ENCODE measurements at regions not wholly inside any gene's neighbourhood (a gene's known extent, or its start where the extent isn't known, plus 50 kb on each side); places are given as distances from the start of the nearest gene placed in this dataset.

DNA sequence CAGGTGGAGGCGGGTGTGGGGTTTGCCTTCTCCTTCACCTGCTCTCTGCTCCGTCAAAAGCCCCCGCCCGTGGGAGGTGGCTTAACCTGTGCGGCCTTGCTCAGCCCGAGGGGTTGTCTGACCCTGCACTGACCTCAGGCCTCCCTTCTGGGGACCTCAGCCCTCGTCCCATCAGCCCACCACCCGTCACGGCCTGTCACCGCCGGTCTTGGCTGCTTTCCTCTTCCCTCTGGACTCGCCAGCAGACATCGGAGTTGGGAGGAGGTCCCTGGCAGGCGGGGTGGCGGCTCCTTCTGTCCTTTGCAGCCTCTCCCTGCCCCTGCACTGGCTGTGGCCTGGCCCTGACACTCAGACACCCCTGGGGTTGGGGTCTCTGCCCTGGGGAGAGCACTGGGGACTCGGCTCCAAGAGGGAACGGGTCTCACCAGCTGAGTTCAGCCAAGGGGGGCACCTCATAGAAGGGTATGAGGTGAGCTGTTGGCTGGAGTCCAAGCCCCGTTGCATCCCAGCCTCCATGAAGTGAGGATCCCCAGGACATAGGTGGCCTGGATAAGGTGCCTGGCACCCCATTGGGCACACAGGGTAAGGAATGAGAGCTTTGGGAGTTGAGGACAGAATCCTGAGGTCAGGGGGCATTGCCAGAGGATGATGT is 999.6 kb downstream of the BRD1 start:
- TF ChIP-seq, protein P1, sequence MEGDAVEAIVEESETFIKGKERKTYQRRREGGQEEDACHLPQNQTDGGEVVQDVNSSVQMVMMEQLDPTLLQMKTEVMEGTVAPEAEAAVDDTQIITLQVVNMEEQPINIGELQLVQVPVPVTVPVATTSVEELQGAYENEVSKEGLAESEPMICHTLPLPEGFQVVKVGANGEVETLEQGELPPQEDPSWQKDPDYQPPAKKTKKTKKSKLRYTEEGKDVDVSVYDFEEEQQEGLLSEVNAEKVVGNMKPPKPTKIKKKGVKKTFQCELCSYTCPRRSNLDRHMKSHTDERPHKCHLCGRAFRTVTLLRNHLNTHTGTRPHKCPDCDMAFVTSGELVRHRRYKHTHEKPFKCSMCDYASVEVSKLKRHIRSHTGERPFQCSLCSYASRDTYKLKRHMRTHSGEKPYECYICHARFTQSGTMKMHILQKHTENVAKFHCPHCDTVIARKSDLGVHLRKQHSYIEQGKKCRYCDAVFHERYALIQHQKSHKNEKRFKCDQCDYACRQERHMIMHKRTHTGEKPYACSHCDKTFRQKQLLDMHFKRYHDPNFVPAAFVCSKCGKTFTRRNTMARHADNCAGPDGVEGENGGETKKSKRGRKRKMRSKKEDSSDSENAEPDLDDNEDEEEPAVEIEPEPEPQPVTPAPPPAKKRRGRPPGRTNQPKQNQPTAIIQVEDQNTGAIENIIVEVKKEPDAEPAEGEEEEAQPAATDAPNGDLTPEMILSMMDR (IDR thresholded peaks at IDR 0.05), result no peak
- Histone ChIP-seq H3K4me3 (no peak overlapping the region), H3K27me3 (no peaks in the 10 kb centered on the region), H3K4me1 (ENCODE audit: insufficient read depth) (no peaks in the 10 kb centered on the region), H3K36me3 (no peaks in the 10 kb centered on the region), H3K9me3 (peaks cover 0 to 5% of the 10 kb centered on the region in 2 donors), H3K27ac (no peak overlapping the region)
- no peak for DNase-seq
- intact Hi-C loops (cut with DNase I), result no loop called here
- 49 to 70% (median 62%) methylated on average over 18 of the region's 18 CpGs for WGBS, 3 donors

DNA sequence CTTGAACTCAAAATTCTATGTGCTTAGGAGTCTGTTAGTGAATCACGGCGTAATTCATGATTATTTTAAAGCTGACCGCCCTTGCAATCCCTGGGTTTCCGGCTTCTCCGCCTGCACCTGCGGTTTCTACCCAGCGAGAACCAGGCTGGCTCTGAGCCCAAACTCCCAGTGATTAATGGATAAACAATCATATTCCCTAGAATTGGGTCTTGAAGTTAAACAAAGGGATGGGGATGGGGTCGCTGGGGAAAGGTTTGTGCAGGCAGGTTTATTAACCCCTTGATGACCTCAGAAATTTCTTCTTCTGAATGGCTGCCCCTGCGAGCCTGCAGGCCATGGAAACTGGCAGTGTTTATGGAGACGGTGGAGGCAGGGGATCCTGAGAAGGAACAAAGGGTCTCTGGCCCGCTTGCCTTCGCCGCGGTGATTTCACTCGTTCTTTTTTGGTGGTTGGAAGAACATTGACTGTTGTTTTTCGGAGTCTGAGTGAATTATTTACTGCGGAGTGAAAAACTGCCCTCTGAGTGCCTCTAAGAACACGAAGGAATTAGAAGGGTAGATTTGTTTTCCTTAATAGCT is 1000.3 kb downstream of the BRD1 start:
- H3K4me3 ChIP-seq, result no peak overlapping the region
- no peak overlapping the region for H3K27ac ChIP-seq
- DNase-seq, result no peak
- H3K36me3 ChIP-seq, result no peaks in the 10 kb centered on the region
- WGBS, 3 donors, result 39 to 45% (median 40%) methylated on average over 18 of the region's 18 CpGs
- H3K9me3 ChIP-seq, result peaks cover 0 to 5% of the 10 kb centered on the region in 2 donors
- no peaks in the 10 kb centered on the region for H3K27me3 ChIP-seq
- no peaks in the 10 kb centered on the region for H3K4me1 ChIP-seq (ENCODE audit: insufficient read depth)
- no peak for TF ChIP-seq POLR2A (IDR thresholded peaks at IDR 0.05)
- TF ChIP-seq EP300 (IDR thresholded peaks at IDR 0.05), result no peak
- TF ChIP-seq, protein P1 (IDR thresholded peaks at IDR 0.05), result no peak
- intact Hi-C loops (cut with DNase I), result no loop called here

DNA sequence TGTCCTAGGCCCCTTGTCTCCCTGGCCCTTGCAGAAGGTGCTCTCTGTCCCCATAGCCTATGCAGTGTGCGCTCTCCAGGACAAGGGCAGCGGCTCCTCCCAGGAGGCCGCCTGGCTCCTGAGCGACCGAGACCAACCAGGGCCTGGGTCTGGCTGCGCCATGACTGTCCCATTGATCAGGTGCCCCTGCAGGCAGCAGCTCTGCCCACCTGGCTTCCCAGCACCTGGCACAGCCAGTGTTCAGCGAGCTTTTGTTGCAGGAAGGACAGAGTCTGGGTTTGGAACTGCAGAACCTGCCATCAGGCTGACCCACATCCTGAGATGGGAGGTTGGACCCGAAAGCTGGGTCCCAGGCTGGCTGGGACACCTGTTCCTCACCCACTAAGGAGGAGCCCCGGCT is 1001.1 kb downstream of the BRD1 start:
- no peaks in the 10 kb centered on the region for H3K4me1 ChIP-seq (ENCODE audit: insufficient read depth)
- H3K27ac ChIP-seq, result no peak overlapping the region
- no peak for DNase-seq
- no peak for TF ChIP-seq POLR2A (IDR thresholded peaks at IDR 0.05)
- TF ChIP-seq EP300 (IDR thresholded peaks at IDR 0.05), result no peak
- TF ChIP-seq, protein P1 (IDR thresholded peaks at IDR 0.05), result no peak
- H3K36me3 ChIP-seq, result no peaks in the 10 kb centered on the region
- peaks cover 0 to 5% of the 10 kb centered on the region in 2 donors for H3K9me3 ChIP-seq
- intact Hi-C loops (cut with DNase I), result no loop called here
- H3K4me3 ChIP-seq, result no peak overlapping the region
- 89 to 93% (median 91%) methylated on average over 9 of the region's 9 CpGs for WGBS, 3 donors
- no peaks in the 10 kb centered on the region for H3K27me3 ChIP-seq

DNA sequence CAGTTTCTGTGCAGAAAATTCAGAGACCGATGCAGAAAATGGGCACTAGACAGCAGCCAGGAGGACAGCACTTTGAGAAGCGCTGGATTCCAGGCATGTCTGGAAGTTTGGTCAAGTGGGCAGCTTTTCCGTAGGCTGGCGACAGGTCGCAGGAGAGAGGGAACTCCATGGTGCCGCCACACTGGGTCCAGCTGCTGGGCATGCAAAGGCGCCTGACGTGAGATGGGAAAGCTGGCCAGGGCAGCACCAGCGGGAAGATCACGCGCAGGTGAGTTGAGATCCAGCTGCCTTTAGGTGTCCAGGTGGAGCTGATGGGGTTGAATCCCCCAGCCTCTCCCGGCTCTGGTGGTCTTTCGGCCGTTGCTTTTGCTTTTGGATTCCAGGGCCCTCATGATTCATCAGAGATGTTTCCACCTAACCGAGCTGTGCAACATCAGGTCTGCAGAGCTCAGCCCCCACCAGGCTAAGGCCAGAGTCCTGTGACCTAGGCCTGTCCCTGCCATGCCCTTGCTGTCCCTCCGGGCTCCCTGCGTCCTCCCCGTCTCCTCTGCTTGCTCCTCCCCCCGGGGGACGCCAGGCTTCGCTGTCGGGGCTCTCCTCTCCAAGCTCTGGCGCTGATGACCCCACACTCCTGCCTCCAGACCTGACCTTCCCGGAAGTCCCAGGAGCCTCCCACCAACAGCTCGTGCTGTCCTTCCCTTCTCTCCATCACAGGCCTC is 1001.7 kb downstream of the BRD1 start:
- no peak overlapping the region for H3K4me3 ChIP-seq
- intact Hi-C loops (cut with DNase I), result no loop called here
- TF ChIP-seq, protein P1 (IDR thresholded peaks at IDR 0.05), result no peak
- TF ChIP-seq POLR2A (IDR thresholded peaks at IDR 0.05) (no peak), EP300 (IDR thresholded peaks at IDR 0.05) (no peak)
- WGBS, 3 donors, result 69 to 76% (median 74%) methylated on average over 25 of the region's 25 CpGs
- H3K27me3 ChIP-seq, result no peaks in the 10 kb centered on the region
- H3K9me3 ChIP-seq, result peaks cover 0 to 5% of the 10 kb centered on the region in 2 donors
- H3K36me3 ChIP-seq, result no peaks in the 10 kb centered on the region
- H3K4me1 ChIP-seq (ENCODE audit: insufficient read depth), result no peaks in the 10 kb centered on the region
- DNase-seq, result no peak
- no peak overlapping the region for H3K27ac ChIP-seq
